GM19452 (cell line): ENCODE measurements at regions not wholly inside any gene's neighbourhood (a gene's known extent, or its start where the extent isn't known, plus 50 kb on each side); places are given as distances from the start of the nearest gene placed in this dataset.

Experiments
- ATAC-seq: cut with Tn5 transposase; IDR thresholded peaks from one replicate; pipeline ENCODE4 v1.9.1; 2021; ENCODE audit not compliant: unreplicated experiment

GRCh38 chr20:11727708-11728107 lies 190.0 kb upstream of the BTBD3 start:
- no peak for ATAC-seq

GRCh38 chr20:11728937-11729336 lies 188.8 kb upstream of the BTBD3 start:
- no peak for ATAC-seq

GRCh38 chr20:11729806-11730205 lies 187.9 kb upstream of the BTBD3 start:
- no peak for ATAC-seq

- ATAC-seq, result no peak
Measured at GRCh38 chr20:11734431-11734830, 183.3 kb upstream of the BTBD3 start.

GRCh38 chr20:11738852-11739251 lies 178.8 kb upstream of the BTBD3 start:
- ATAC-seq, result no peak

- ATAC-seq, result no peak
Measured at GRCh38 chr20:11740975-11741374, 176.7 kb upstream of the BTBD3 start.

- ATAC-seq, result no peak
Measured at GRCh38 chr20:11745145-11745544, 172.5 kb upstream of the BTBD3 start.

- no peak for ATAC-seq
Measured at GRCh38 chr20:11748436-11748835, 169.3 kb upstream of the BTBD3 start.

GRCh38 chr20:11752336-11752735 lies 165.4 kb upstream of the BTBD3 start:
- ATAC-seq, result no peak

- ATAC-seq, result no peak
Measured at GRCh38 chr20:11753155-11753554, 164.5 kb upstream of the BTBD3 start.

- ATAC-seq, result no peak
Measured at GRCh38 chr20:11754451-11754850, 163.2 kb upstream of the BTBD3 start.

GRCh38 chr20:11755071-11755841 lies 162.4 kb upstream of the BTBD3 start:
- no peak for ATAC-seq

GRCh38 chr20:11761497-11761896 lies 156.2 kb upstream of the BTBD3 start:
- no peak for ATAC-seq

GRCh38 chr20:11766961-11767360 lies 150.7 kb upstream of the BTBD3 start:
- no peak for ATAC-seq

- no peak for ATAC-seq
Measured at GRCh38 chr20:11769825-11770224, 147.9 kb upstream of the BTBD3 start.

- no peak for ATAC-seq
Measured at GRCh38 chr20:11772226-11772730, 145.4 kb upstream of the BTBD3 start.

GRCh38 chr20:11776687-11777086 lies 141.0 kb upstream of the BTBD3 start:
- no peak for ATAC-seq

GRCh38 chr20:11777387-11778205 lies 140.1 kb upstream of the BTBD3 start:
- ATAC-seq, result no peak

- no peak for ATAC-seq
Measured at GRCh38 chr20:11778206-11778570, 139.5 kb upstream of the BTBD3 start.

- ATAC-seq, result peak; percentile 60
Measured at GRCh38 chr20:11780765-11781369, 136.8 kb upstream of the BTBD3 start.

GRCh38 chr20:11783102-11783850 lies 134.4 kb upstream of the BTBD3 start:
- ATAC-seq, result no peak
